NCI-H2081 treated with DMSO at 0.1 percent for 48 hours (cell line): ENCODE measurements at regions not wholly inside any gene's neighbourhood (a gene's known extent, or its start where the extent isn't known, plus 50 kb on each side); places are given as distances from the start of the nearest gene placed in this dataset.

Experiments used
- DNase-seq: peaks from one replicate; lab custom pipeline; 2025; lab: John Stamatoyannopoulos, UW

DNA sequence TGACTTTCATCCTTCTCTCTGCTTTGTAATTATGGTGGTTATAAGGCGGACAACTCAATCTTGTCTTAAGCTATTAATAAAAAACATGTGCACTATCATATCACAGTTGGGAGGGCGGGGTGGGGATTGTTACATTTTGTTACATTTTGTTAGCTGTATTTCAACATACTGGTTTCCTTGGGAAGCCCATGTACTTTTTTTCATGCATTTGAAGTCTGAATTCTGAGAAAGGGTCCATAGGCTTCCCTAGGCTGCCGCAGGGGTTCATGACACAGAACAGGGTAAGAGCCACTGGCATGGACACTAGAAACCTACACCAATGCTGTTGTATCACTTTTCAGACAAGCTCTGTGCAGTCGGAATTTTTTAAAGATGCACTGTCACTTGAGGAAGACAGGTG is 178.8 kb downstream of the ETS2 start:
- DNase-seq, result no peak

DNA sequence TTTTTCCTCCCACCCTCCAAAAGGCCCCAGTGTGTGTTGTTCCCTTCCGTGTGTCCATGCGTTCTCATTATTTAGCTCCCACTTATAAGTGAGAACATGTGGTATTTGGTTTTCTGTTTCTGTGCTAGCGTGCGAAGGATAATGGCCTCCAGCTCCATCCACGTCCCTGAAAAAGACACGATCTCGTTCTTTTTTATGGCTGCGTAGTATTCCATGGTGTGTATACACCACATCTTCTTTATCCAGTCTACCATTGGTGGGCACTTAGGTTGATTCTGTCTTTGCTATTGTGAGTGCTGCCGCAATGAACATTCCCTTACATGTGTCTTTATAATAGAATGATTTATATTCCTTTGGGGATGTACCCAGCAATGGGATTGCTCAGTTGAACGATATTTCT is 177.8 kb downstream of the ETS2 start:
- DNase-seq, result no peak

GRCh38 chr21:38982804-38983203 is 177.1 kb downstream of the ETS2 start:
- no peak for DNase-seq

DNA sequence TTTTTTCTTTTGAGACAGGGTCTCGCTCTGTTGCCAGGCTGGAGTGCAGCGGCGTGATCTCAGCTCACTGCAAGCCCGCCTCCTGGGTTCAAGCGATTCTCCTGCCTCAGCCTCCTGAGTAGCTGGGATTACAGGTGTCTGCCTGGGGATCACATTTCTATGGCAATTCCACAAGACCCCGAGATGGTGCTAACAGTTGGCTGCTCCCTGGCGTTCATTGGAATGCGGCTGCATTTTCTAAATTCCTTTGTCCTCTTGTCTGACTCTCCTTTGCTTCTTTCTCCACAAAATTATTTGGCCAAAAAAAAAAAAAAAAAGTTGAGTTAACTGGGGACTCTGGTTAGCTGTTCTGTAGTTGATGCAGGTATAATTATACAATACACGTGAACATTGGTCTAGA is 176.4 kb downstream of the ETS2 start:
- no peak for DNase-seq

- no peak for DNase-seq
Measured at GRCh38 chr21:38980416-38981313, 174.9 kb downstream of the ETS2 start.

DNA sequence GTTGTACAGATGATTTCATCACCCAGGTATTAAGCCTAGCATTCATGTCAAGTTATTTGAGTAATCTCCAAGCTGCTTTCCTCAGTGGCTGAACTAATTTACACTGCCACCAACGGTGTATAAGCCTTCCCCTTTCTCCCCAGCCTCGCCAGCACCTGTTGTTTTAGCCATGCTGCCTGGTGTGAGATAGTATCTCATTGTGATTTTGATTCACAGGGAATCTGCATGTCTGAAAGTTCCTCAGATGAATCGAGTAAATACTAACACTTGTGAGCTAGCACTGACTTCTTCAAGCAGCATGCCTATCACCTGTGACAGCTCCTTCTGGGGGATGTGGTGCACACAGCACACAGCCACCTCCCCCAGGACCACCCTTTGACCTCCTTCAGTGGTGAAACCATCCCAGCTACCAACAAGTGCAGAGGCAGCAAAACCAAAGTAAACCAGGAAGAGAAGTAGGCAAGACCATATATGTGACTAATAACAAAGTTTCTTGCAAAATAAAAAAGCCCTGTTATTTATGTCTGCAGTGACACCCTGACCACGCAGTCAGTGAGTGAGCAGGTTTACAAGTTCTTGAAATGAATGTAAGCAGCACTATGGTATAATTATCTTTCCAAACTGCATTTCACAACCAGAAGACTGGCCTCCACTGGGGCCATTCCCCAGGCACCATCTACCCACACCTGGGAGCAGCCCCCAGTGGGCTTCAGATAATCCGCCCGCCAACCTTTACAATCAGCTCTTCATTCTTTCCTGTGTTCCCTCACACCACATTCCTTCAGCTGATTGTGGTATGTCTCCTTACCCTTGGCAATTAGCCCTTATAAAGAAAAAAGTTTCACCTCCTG is 173.8 kb downstream of the ETS2 start:
- DNase-seq, result no peak

DNA sequence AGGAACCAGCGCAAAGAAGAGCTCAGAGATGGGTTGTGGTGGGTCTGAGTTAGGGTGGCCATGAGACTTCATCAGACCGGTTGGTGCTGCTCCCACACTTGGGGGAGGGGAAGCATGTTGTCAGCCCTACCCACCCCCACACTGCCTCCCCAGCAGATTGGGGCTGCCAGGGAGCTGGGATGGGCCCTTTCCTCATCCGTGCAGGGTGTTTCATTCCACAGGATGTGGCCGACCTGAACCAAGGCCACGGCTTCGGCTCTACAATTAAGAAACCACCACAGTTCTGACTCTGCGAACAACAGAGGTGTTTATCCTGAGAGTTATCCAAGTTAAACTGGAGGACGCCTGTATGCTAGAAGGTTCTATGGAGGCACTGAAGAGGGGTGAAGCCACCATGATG is 171.2 kb downstream of the ETS2 start:
- no peak for DNase-seq

DNA sequence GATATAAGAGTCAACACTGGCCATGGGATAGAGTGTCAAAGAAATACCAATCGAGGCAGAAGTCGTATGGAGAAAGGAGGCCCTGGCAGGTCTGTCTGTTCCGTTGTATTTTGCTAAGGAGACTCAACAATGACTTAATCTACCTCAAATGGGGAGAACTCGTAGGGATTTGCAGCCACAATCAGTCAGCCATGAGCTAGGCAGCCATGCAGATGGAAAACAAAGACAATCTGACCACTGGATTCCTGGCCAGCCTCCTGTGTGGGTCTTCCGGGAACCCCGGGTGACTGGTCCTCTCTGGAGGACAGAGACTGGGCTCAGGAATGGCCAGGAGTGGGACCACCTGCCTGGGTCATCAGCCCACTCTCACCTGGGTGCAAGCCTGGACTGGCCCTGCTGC is 167.8 kb downstream of the ETS2 start:
- DNase-seq, result no peak

GRCh38 chr21:38972078-38972477 is 166.3 kb downstream of the ETS2 start:
- DNase-seq, result no peak

DNA sequence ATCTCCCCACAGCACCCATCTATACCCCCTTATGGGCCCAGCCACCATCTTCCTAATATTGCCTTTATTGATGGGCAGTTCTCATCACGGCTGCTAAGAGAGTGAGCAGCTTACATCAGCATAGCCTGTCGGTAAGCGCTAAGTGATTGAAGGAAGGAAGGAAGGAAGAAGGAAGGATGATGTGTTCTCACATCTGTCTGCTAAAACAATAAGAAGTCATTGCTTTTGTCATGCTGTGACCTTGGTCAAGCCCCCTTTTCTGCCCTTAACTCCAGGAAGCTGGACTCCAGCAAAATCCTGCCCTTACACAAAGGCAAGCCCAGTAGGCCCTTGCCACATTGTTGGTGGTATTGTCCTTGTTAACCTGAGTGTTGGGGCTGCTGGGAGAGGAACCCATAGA is 165.0 kb downstream of the ETS2 start:
- DNase-seq, result no peak

- no peak for DNase-seq
Measured at GRCh38 chr21:38968887-38969543, 163.3 kb downstream of the ETS2 start.

DNA sequence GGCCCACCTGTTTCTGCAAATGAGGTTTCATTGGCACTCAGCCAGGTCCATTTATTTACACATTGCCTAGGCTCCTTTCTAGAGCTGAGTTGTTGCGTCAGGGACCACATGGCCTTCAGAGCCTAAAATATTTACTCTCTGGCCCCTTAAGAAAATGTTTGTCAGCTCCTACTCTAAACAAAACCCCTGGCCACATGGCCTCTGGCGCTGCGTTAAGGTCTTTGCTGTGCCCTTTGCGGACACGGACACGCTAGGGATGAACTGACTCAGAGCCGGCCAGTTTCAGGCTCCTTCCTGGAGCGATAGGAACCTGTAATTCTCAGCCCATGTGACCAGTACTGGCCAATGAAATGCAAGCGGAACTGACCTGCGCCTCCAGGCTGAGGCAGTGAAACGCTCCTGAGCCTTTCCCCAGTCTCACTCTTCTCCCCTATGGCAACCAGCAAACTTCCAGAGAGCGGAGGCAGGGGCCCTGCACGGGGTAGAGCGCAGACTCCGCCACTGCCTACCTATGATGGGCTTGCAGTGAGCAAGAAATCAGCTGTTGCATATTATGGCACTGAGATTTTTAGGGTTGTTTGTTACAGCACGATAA is 160.3 kb downstream of the ETS2 start:
- no peak for DNase-seq

DNA sequence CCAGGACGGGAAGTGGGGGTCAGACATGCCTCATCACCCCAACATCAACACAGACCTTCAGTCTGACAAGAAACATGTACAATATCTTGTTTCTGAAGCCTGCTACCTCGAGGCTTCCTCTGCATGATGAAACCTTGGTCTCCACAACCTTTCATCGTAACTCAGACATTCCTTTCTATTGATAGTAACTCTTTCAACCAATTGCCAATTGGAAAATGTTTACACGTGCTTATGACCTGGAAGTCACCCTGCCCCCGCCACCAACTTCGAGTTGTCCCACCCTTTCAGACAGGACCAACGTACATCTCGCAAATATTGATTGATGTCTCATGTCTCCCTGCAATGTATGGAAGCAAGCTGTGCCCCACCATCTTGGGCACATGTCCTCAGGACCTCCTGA is 159.5 kb downstream of the ETS2 start:
- DNase-seq, result no peak

DNA sequence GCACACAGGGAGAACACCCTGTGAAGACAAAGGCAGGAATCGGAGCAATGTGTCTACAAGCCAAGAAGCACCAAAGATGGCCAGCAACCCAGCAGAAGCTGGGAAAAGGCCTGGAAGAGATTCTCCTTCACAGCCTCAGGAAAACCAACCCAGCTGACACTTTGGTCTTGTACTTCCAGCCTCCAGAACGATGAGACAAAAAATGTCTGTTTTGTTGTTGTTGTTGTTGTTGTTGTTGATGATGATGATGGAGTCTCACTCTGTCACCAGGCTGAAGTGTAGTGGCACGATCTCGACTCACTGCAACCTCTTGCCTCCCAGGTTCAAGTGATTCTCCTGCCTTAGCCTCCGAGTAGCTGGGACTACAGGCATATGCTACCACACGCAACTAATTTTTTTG is 157.3 kb downstream of the ETS2 start:
- DNase-seq, result no peak

- no peak for DNase-seq
Measured at GRCh38 chr21:38960251-38960650, 154.5 kb downstream of the ETS2 start.

DNA sequence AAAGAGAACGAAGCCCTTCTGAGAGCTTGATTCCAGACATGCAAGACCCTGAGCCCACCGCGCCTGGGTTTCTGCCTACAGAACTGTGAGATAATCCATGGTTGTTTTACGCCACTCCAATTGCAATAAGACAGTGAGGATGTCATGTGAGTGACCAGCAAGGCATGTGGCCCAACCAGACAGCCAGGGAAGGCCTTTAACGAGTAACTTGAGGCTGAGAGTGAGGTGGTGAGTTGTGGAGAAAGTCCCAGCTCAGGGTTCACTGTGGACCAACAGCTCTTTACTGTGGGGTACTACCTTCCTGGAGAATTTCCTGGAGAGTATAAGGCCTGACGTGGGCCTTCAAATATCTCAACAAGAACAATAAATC is 153.9 kb downstream of the ETS2 start:
- no peak for DNase-seq

- no peak for DNase-seq
Measured at GRCh38 chr21:38958940-38959691, 153.4 kb downstream of the ETS2 start.

DNA sequence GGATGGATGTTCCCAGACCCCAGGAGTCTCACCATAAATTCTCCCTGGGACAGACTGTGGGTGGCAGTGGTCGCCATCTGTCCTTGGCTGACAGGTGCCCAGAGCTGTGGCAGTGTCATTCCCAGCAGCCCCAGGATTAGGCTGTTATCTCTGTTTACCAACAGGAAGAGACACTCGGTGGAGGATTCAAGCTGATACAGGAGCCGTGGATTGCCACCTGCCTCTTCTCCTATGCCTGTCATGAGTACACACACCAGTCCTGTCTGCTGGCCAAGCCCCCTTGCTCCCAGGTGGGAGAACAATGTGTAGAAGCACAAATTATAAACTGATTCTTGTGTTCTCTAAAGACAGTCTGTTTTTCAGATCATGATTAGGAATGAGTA is 152.6 kb downstream of the ETS2 start:
- peak; percentile 13 for DNase-seq

GRCh38 chr21:38957575-38958322 is 152.0 kb downstream of the ETS2 start:
- no peak for DNase-seq

GRCh38 chr21:38956856-38957571 is 151.3 kb downstream of the ETS2 start:
- DNase-seq, result peak; percentile 90
